GM19238 (cell line): ENCODE measurements at regions not wholly inside any gene's neighbourhood (a gene's known extent, or its start where the extent isn't known, plus 50 kb on each side); places are given as distances from the start of the nearest gene placed in this dataset.
"Not testable (repeated sequence)": the region's sequence is repeated elsewhere in the genome, so short reads cannot be mapped to it uniquely, and the experiment has no call there.

Source experiments
- DNase-seq: peaks from one replicate; pipeline ENCODE4 v3.0.0; 2011; ENCODE audit warnings: low spot score; ENCODE audit not compliant: insufficient read length

- no peak for DNase-seq
Measured at GRCh38 chr6:121593011-121593641, 157.7 kb downstream of the GJA1 start.

- DNase-seq: no peak
Measured at GRCh38 chr6:121594053-121594452, 158.6 kb downstream of the GJA1 start.

- DNase-seq: no peak
Measured at GRCh38 chr6:121595646-121596045, 160.2 kb downstream of the GJA1 start.

- DNase-seq: no peak
Measured at GRCh38 chr6:121596441-121596840, 161.0 kb downstream of the GJA1 start.

GRCh38 chr6:121597654-121598053, 162.2 kb downstream of the GJA1 start:
- DNase-seq: no peak

- DNase-seq: not testable (repeated sequence)
Measured at GRCh38 chr6:121599331-121599730, 163.9 kb downstream of the GJA1 start.

GRCh38 chr6:121600389-121601168, 165.1 kb downstream of the GJA1 start:
- DNase-seq: no peak

GRCh38 chr6:121603486-121603885, 168.0 kb downstream of the GJA1 start:
- no peak for DNase-seq

GRCh38 chr6:121607721-121608120, 172.3 kb downstream of the GJA1 start:
- DNase-seq: no peak

GRCh38 chr6:121608270-121608669, 172.8 kb downstream of the GJA1 start:
- DNase-seq: no peak

GRCh38 chr6:121609281-121609680, 173.8 kb downstream of the GJA1 start:
- DNase-seq: no peak

- DNase-seq: no peak
Measured at GRCh38 chr6:121612927-121613326, 177.5 kb downstream of the GJA1 start.

- no peak for DNase-seq
Measured at GRCh38 chr6:121614115-121614514, 178.7 kb downstream of the GJA1 start.

- DNase-seq: no peak
Measured at GRCh38 chr6:121615493-121615892, 180.0 kb downstream of the GJA1 start.

GRCh38 chr6:121616406-121616805, 181.0 kb downstream of the GJA1 start:
- no peak for DNase-seq

- no peak for DNase-seq
Measured at GRCh38 chr6:121617388-121617787, 181.9 kb downstream of the GJA1 start.

- no peak for DNase-seq
Measured at GRCh38 chr6:121619013-121619412, 183.6 kb downstream of the GJA1 start.

GRCh38 chr6:121619987-121620740, 184.7 kb downstream of the GJA1 start:
- DNase-seq: no peak

GRCh38 chr6:121627761-121628160, 192.3 kb downstream of the GJA1 start:
- no peak for DNase-seq

GRCh38 chr6:121630716-121631115, 195.3 kb downstream of the GJA1 start:
- DNase-seq: no peak

- not testable (repeated sequence) for DNase-seq
Measured at GRCh38 chr6:121631752-121632151, 196.3 kb downstream of the GJA1 start.

GRCh38 chr6:121633309-121633708, 197.9 kb downstream of the GJA1 start:
- no peak for DNase-seq
